Mammary epithelial cell (primary cell): ENCODE measurements at regions not wholly inside any gene's neighbourhood (a gene's known extent, or its start where the extent isn't known, plus 50 kb on each side); places are given as distances from the start of the nearest gene placed in this dataset.

Source experiments
- CTCF ChIP-seq, 2 donors: IDR thresholded peaks in 1 of 2; conservative IDR thresholded peaks in 1 of 2; 2 replicates each; pipeline ENCODE4 v1.5.1; 2011 to 2012; ENCODE audit warnings: inconsistent platforms in 2 of 2, low read length in 2 of 2, mild to moderate bottlenecking in 2 of 2, control low read depth in 1 of 2, low read depth in 1 of 2; ENCODE audit not compliant: insufficient read depth in 1 of 2; ENCODE audit errors: extremely low read depth in 1 of 2
- EZH2 ChIP-seq: IDR thresholded peaks from 2 replicates; pipeline ENCODE4 v1.6.1; 2012; ENCODE audit warnings: low read length, inconsistent platforms, borderline replicate concordance

- no peak for TF ChIP-seq EZH2
- no peak for TF ChIP-seq CTCF (conservative IDR thresholded peaks at IDR 0.05 in 1 of 2, IDR thresholded peaks at IDR 0.05 in 1 of 2; ENCODE audit: extremely low read depth in 1 of 2, insufficient read depth in 1 of 2, low read depth in 1 of 2, low read length in 2 of 2)
These were observed 168.0 kb upstream of the ALKAL2 start for GRCh38 chr2:455913-456312.
